Neural cell (in vitro differentiated cells): ENCODE measurements at regions not wholly inside any gene's neighbourhood (a gene's known extent, or its start where the extent isn't known, plus 50 kb on each side); places are given as distances from the start of the nearest gene placed in this dataset.

Source experiments
- CTCF ChIP-seq: fragments of 450-650 bp; IDR thresholded peaks from 2 replicates; pipeline ENCODE4 v1.5.1; 2014; ENCODE audit warnings: antibody characterized with exemption, mild to moderate bottlenecking, moderate library complexity; ENCODE audit not compliant: poor library complexity, severe bottlenecking
- EP300 ChIP-seq: fragments of 450-650 bp; conservative IDR thresholded peaks from 2 replicates; pipeline ENCODE4 v1.6.1; 2014; ENCODE audit warnings: antibody characterized with exemption, mild to moderate bottlenecking, moderate library complexity; ENCODE audit not compliant: poor library complexity, severe bottlenecking
- EZH2 ChIP-seq: fragments of 200-600, 300-800 bp; shearing (Covaris generic), sonication (generic); IDR thresholded peaks from 2 replicates; pipeline ENCODE4 v1.6.1; 2014; ENCODE audit warnings: antibody characterized with exemption, low read length, borderline replicate concordance, mild to moderate bottlenecking; ENCODE audit not compliant: insufficient read depth, poor library complexity, severe bottlenecking
- POLR2AphosphoS5 ChIP-seq: IDR thresholded peaks from 2 replicates; pipeline ENCODE4 v1.6.1; 2012
- RAD21 ChIP-seq: fragments of 450-650 bp; conservative IDR thresholded peaks from 2 replicates; pipeline ENCODE4 v1.6.1; 2014; ENCODE audit warnings: antibody characterized with exemption, mild to moderate bottlenecking, moderate library complexity
- REST ChIP-seq: IDR thresholded peaks from 2 replicates; pipeline ENCODE4 v1.6.1; 2012; ENCODE audit warnings: borderline replicate concordance

GRCh38 chr9:71628247-71628646 lies 140.1 kb downstream of the CEMIP2 start:
- TF ChIP-seq CTCF (no peak), REST (no peak), EP300 (no peak), EZH2 (no peak), RAD21 (no peak), POLR2AphosphoS5 (no peak)
